Type B pancreatic cell (in vitro differentiated cells): ENCODE measurements at regions not wholly inside any gene's neighbourhood (a gene's known extent, or its start where the extent isn't known, plus 50 kb on each side); places are given as distances from the start of the nearest gene placed in this dataset.

ENCODE experiments used
- DNase-seq: peaks from one replicate; pipeline ENCODE4 v3.0.0; 2021; ENCODE audit warnings: mixed read lengths; ENCODE audit not compliant: unreplicated experiment; ENCODE audit errors: extremely low spot score
- H3K27ac Mint-ChIP-seq: 2 replicates; pipeline ENCODE4 v1.8.0; 2021; ENCODE audit warnings: mild to moderate bottlenecking, mixed read lengths
- H3K27me3 Mint-ChIP-seq: 2 replicates; pipeline ENCODE4 v1.8.0; 2021; ENCODE audit warnings: mixed read lengths
- H3K36me3 Mint-ChIP-seq: 2 replicates; pipeline ENCODE4 v1.8.0; 2021; ENCODE audit warnings: mixed read lengths
- H3K4me1 Mint-ChIP-seq: one replicate; pipeline ENCODE4 v1.8.0; 2021; ENCODE audit warnings: mixed read lengths; ENCODE audit not compliant: unreplicated experiment
- H3K4me3 Mint-ChIP-seq: 2 replicates; pipeline ENCODE4 v1.8.0; 2021; ENCODE audit warnings: mild to moderate bottlenecking, mixed read lengths
- H3K9me3 Mint-ChIP-seq: 2 replicates; pipeline ENCODE4 v1.8.0; 2021; ENCODE audit warnings: mixed read lengths
- TF ChIP-seq, protein P1 (sequence below): fragments of 200-600 bp; sonication (generic); conservative IDR thresholded peaks from 2 replicates; pipeline ENCODE4 v1.5.0; 2021; ENCODE audit warnings: antibody characterized with exemption, mild to moderate bottlenecking

DNA sequence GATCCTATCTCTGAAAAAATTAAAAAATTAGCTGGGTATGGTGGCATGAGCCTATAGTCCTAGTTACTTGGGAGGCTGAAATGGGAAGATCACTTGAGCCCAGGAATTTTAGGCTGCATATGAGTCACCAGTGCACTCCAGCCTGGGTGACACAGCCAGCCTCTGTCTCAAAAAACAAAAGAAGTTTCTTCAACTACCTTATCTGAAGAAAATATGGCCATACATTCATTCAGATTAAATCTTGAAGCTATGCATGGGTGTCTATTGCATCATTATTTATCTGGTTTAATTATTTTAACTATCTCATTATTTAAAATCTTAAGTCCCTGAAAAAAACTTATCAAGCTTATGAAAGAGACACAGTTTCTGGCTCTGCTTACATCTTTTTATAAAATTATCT, 204.1 kb downstream of the SIM1 start:
- Mint-ChIP-seq H3K4me1 (peaks cover 6% of the 10 kb centered on the region), H3K27me3 (no peaks in the 10 kb centered on the region), H3K9me3 (no peaks in the 10 kb centered on the region), H3K36me3 (no peaks in the 10 kb centered on the region), H3K27ac (no peak overlapping the region), H3K4me3 (no peak overlapping the region)
- TF ChIP-seq, protein P1, sequence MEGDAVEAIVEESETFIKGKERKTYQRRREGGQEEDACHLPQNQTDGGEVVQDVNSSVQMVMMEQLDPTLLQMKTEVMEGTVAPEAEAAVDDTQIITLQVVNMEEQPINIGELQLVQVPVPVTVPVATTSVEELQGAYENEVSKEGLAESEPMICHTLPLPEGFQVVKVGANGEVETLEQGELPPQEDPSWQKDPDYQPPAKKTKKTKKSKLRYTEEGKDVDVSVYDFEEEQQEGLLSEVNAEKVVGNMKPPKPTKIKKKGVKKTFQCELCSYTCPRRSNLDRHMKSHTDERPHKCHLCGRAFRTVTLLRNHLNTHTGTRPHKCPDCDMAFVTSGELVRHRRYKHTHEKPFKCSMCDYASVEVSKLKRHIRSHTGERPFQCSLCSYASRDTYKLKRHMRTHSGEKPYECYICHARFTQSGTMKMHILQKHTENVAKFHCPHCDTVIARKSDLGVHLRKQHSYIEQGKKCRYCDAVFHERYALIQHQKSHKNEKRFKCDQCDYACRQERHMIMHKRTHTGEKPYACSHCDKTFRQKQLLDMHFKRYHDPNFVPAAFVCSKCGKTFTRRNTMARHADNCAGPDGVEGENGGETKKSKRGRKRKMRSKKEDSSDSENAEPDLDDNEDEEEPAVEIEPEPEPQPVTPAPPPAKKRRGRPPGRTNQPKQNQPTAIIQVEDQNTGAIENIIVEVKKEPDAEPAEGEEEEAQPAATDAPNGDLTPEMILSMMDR = no peak
- no peak for DNase-seq

DNA sequence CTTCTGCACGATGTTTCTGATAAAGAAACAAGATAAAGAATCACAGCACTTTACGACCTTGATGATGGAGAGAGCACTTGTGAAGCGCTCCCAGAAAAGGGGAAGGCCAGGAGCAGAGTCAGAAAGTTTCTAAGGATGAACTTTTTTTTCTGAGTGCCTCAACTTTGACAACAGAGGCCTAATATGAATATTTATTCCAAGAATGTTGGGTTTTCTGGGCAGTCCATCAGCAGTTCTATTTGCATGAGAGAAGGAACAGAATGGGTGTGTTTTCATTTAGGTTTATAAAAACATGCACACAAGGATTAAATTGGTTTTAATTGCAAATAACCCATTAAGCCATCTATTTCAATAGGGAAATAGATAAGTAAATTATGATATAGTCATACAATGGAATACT, 204.9 kb downstream of the SIM1 start:
- DNase-seq = no peak
- Mint-ChIP-seq H3K4me1 (peaks cover 6% of the 10 kb centered on the region), H3K4me3 (no peak overlapping the region), H3K36me3 (no peaks in the 10 kb centered on the region), H3K27ac (no peak overlapping the region), H3K9me3 (no peaks in the 10 kb centered on the region), H3K27me3 (no peaks in the 10 kb centered on the region)
- TF ChIP-seq, protein P1 = no peak

DNA sequence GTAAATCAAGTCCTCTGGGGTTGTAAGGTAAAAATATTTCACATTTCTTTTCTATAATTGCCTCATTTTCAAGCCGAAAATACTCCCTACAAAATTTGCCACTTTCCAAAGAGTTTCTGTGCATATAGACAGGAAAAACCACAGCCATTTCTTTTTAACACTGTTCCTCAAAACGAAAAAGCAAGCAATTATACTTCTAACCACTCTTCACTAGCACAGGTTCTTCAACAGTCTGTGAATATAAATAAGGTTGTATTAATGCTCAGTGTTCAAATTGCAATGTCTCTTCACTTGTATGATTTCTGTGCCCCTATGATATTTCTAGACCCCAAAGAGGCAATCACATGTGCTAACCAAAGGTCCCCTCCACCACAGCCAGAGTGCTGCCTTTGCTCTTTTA, 206.0 kb downstream of the SIM1 start:
- Mint-ChIP-seq H3K27ac (no peak overlapping the region), H3K36me3 (no peaks in the 10 kb centered on the region), H3K27me3 (no peaks in the 10 kb centered on the region), H3K4me1 (peaks cover 6% of the 10 kb centered on the region), H3K4me3 (no peak overlapping the region), H3K9me3 (no peaks in the 10 kb centered on the region)
- TF ChIP-seq, protein P1 = no peak
- no peak for DNase-seq

DNA sequence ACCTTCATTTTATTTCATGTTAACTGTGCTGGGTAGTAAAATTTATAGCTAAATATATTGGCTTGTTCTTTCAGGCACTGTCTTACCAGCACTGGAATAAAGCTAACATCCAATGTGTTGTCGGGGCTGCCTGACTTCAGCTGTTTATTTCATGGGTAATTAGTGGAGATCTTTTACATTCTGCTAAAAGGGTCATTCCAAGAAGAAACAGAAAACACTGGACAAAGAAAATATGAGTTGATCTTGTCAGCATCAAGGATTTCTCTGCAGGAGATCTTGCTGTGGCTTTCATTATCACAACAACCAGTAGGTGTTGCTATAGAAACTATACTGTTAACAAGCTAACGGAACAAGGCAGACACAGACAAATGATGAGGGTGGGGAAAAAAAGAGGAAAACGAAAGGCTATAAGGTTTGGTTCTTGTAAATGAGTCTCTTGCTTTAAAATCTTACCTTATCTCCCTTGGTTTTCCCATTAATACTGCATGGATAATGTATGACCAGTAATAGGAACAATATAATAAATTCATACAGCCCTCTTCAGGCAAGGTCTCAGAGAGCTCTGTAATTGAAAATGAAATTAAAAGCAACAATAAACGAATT, 206.8 kb downstream of the SIM1 start:
- TF ChIP-seq, protein P1 = peak; percentile 21
- Mint-ChIP-seq H3K4me3 (no peak overlapping the region), H3K27ac (no peak overlapping the region), H3K36me3 (no peaks in the 10 kb centered on the region), H3K9me3 (no peaks in the 10 kb centered on the region), H3K4me1 (peaks cover 6% of the 10 kb centered on the region), H3K27me3 (no peaks in the 10 kb centered on the region)
- no peak for DNase-seq

DNA sequence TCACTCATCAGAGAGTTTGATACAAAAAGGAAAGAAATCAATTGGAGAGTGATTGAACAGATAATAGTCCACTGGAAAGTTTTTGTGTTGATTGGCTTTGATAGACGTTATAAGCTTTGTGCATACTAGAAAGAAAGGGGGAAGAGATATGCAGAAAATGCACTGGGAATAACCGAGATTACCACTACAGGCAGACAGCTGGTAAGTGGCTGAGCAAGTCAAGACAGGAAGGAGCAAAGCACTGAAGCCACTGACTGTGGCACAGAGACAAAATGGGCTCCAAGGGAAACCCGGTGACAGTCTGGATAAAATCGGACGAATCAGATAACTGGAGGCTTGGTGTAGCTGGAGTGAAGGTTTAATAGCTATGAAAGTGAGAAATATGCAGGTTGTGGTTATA, 209.0 kb downstream of the SIM1 start:
- H3K4me3 Mint-ChIP-seq = no peak overlapping the region
- no peak overlapping the region for H3K27ac Mint-ChIP-seq

More for the DNA sequence above, 209.0 kb downstream of the SIM1 start:
- Mint-ChIP-seq H3K36me3 (no peaks in the 10 kb centered on the region), H3K9me3 (no peaks in the 10 kb centered on the region), H3K27me3 (no peaks in the 10 kb centered on the region), H3K4me1 (peaks cover 6% of the 10 kb centered on the region)
- TF ChIP-seq, protein P1 = no peak
- no peak for DNase-seq
